GM18499 (cell line): ENCODE measurements at regions not wholly inside any gene's neighbourhood (a gene's known extent, or its start where the extent isn't known, plus 50 kb on each side); places are given as distances from the start of the nearest gene placed in this dataset.

Experiments
- ATAC-seq: cut with Tn5 transposase; IDR thresholded peaks from one replicate; pipeline ENCODE4 v1.9.1; 2021; ENCODE audit warnings: moderate number of reproducible peaks; ENCODE audit not compliant: insufficient read depth, unreplicated experiment

- ATAC-seq = no peak
Observed at GRCh38 chr2:16154501-16155280, 214.3 kb downstream of the MYCN start.

GRCh38 chr2:16154061-16154460 is 213.7 kb downstream of the MYCN start:
- no peak for ATAC-seq

GRCh38 chr2:16153754-16154035 is 213.3 kb downstream of the MYCN start:
- ATAC-seq = no peak

GRCh38 chr2:16152928-16153753 is 212.8 kb downstream of the MYCN start:
- ATAC-seq = no peak

GRCh38 chr2:16152071-16152927 is 211.9 kb downstream of the MYCN start:
- ATAC-seq = no peak

- no peak for ATAC-seq
Observed at GRCh38 chr2:16151651-16152050, 211.3 kb downstream of the MYCN start.

GRCh38 chr2:16151281-16151570 is 210.9 kb downstream of the MYCN start:
- ATAC-seq = no peak

GRCh38 chr2:16150456-16151280 is 210.3 kb downstream of the MYCN start:
- no peak for ATAC-seq

GRCh38 chr2:16149349-16150243 is 209.2 kb downstream of the MYCN start:
- no peak for ATAC-seq

- ATAC-seq = no peak
Observed at GRCh38 chr2:16148632-16149348, 208.4 kb downstream of the MYCN start.

GRCh38 chr2:16142383-16143361 is 202.3 kb downstream of the MYCN start:
- no peak for ATAC-seq

GRCh38 chr2:16141641-16141921 is 201.2 kb downstream of the MYCN start:
- ATAC-seq = no peak

GRCh38 chr2:16140771-16141640 is 200.7 kb downstream of the MYCN start:
- no peak for ATAC-seq

GRCh38 chr2:16139663-16140615 is 199.6 kb downstream of the MYCN start:
- ATAC-seq = no peak

- ATAC-seq = no peak
Observed at GRCh38 chr2:16138811-16139662, 198.7 kb downstream of the MYCN start.
